Prostate gland (tissue), 2 donors: ENCODE measurements at regions not wholly inside any gene's neighbourhood (a gene's known extent, or its start where the extent isn't known, plus 50 kb on each side); places are given as distances from the start of the nearest gene placed in this dataset.

ENCODE experiments used
- DNase-seq: peaks from one replicate; pipeline ENCODE4 v3.0.0-alpha.2; 2019; ENCODE audit warnings: low spot score
- H3K27ac ChIP-seq, 2 donors: fragments of 200-600 bp; sonication (generic); 2 replicates each; pipeline ENCODE4 v1.5.1; 2017 to 2019
- H3K27me3 ChIP-seq: fragments of 200-600 bp; sonication (generic); replicated peaks from 2 replicates; pipeline ENCODE4 v1.5.1; 2019; ENCODE audit not compliant: insufficient read depth
- H3K36me3 ChIP-seq, 2 donors: fragments of 200-600 bp; sonication (generic); 1 replicate in 1 of 2; 2 replicates in 1 of 2; pipeline versions ENCODE4 v1.5.1 to v1.8.1; 2017 to 2019
- H3K4me1 ChIP-seq: fragments of 200-600 bp; sonication (generic); replicated peaks from 2 replicates; pipeline ENCODE4 v1.5.1; 2019
- H3K4me3 ChIP-seq, 2 donors: fragments of 200-600 bp; sonication (generic); 2 replicates each; pipeline ENCODE4 v1.5.1; 2017 to 2019
- H3K9me3 ChIP-seq: fragments of 200-600 bp; sonication (generic); 2 replicates; pipeline ENCODE4 v1.5.1; 2017
- POLR2A ChIP-seq: fragments of 450-650 bp; IDR thresholded peaks from one replicate; pipeline ENCODE4 v1.6.1; 2016; ENCODE audit warnings: antibody characterized with exemption, mild to moderate bottlenecking
- POLR2AphosphoS5 ChIP-seq: sonication (generic); formaldehyde crosslinking; IDR thresholded peaks from one replicate; pipeline ENCODE4 v1.6.1; 2017; ENCODE audit warnings: antibody characterized with exemption
- WGBS: methylation state at CpG from one replicate; pipeline ENCODE4 v1.1.5; 2018; 5-methylcytosine and 5-hydroxymethylcytosine counted together
- intact Hi-C: fragments of 100-400 bp; cut with DNase I; formaldehyde crosslinking; loops from one replicate; pipeline ENCODE4 v1.14.2; 2022
- small RNA-seq, 2 donors: library from RNA; depleted of rRNA; stranded (forward); fragments of <200 nt; gene quantifications; one replicate each; pipeline ENCODE3, GENCODE V24; 2016
- TF ChIP-seq, protein P1 (sequence below), 4 experiments: fragments of 200-600 bp in 2 of 4; fragments of 450-650 bp in 2 of 4; sonication (generic) in 2 of 4; IDR thresholded peaks; 1 replicate in 3 of 4; 2 replicates in 1 of 4; pipeline ENCODE4 v1.5.1; 2016 to 2019; ENCODE audit warnings: antibody characterized with exemption in 4 of 4, mild to moderate bottlenecking in 2 of 4, moderate library complexity in 2 of 4

DNA sequence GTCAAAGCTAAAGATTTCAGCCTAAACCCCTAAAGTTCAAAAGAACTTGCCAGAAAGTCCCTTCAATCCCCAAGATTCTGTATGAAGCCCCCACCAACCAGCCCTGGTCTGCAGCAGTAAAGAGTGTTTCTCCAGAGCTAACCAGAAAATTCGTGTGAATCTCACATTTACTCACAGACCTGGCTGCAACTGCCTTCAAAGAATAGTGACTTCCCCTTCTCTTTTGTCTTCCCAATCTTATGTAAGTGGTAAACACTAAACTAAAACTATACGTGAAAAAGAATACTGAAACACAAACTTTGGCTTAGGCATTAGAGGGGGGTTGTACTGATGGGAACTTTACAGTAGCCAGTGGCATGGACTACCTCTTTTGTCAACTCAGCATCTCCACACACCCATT lies 50.6 kb upstream of the SETBP1 start:
- Histone ChIP-seq H3K4me1 (no peaks in the 10 kb centered on the region), H3K9me3 (no peaks in the 10 kb centered on the region), H3K27ac (no peak overlapping the region), H3K27me3 (no peaks in the 10 kb centered on the region), H3K36me3 (no peaks in the 10 kb centered on the region), H3K4me3 (no peak overlapping the region)
- DNase-seq, result no peak
- intact Hi-C loops, result no loop called here
- 37% methylated on average over 2 of the region's 2 CpGs for WGBS
- TF ChIP-seq POLR2AphosphoS5 (no peak), POLR2A (no peak)
- TF ChIP-seq, protein P1, sequence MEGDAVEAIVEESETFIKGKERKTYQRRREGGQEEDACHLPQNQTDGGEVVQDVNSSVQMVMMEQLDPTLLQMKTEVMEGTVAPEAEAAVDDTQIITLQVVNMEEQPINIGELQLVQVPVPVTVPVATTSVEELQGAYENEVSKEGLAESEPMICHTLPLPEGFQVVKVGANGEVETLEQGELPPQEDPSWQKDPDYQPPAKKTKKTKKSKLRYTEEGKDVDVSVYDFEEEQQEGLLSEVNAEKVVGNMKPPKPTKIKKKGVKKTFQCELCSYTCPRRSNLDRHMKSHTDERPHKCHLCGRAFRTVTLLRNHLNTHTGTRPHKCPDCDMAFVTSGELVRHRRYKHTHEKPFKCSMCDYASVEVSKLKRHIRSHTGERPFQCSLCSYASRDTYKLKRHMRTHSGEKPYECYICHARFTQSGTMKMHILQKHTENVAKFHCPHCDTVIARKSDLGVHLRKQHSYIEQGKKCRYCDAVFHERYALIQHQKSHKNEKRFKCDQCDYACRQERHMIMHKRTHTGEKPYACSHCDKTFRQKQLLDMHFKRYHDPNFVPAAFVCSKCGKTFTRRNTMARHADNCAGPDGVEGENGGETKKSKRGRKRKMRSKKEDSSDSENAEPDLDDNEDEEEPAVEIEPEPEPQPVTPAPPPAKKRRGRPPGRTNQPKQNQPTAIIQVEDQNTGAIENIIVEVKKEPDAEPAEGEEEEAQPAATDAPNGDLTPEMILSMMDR (IDR thresholded peaks at IDR 0.05), result no peak

Small RNA genes in the stretch of these regions (small RNA-seq; reads per million reads assigned to genes)
- 0 reads per million in 2 donors for gene RNA5SP455
